Osteocyte (in vitro differentiated cells): ENCODE measurements at regions not wholly inside any gene's neighbourhood (a gene's known extent, or its start where the extent isn't known, plus 50 kb on each side); places are given as distances from the start of the nearest gene placed in this dataset.

Experiments used
- DNase-seq: peaks from one replicate; pipeline ENCODE4 v3.0.0; 2021; ENCODE audit warnings: mixed read lengths; ENCODE audit not compliant: unreplicated experiment; ENCODE audit errors: extremely low spot score
- H3K27ac Mint-ChIP-seq: one replicate; pipeline ENCODE4 v1.8.0; 2021; ENCODE audit warnings: mild to moderate bottlenecking, mixed read lengths; ENCODE audit not compliant: unreplicated experiment
- H3K27me3 Mint-ChIP-seq: one replicate; pipeline ENCODE4 v1.8.0; 2021; ENCODE audit warnings: mixed read lengths; ENCODE audit not compliant: unreplicated experiment
- H3K36me3 Mint-ChIP-seq: one replicate; pipeline ENCODE4 v1.8.0; 2021; ENCODE audit warnings: mixed read lengths; ENCODE audit not compliant: unreplicated experiment
- H3K4me1 Mint-ChIP-seq: one replicate; pipeline ENCODE4 v1.8.0; 2021; ENCODE audit warnings: mixed read lengths; ENCODE audit not compliant: unreplicated experiment
- H3K4me3 Mint-ChIP-seq: one replicate; pipeline ENCODE4 v1.8.0; 2021; ENCODE audit warnings: mild to moderate bottlenecking, moderate library complexity, mixed read lengths; ENCODE audit not compliant: unreplicated experiment
- H3K9me3 Mint-ChIP-seq: one replicate; pipeline ENCODE4 v1.8.0; 2021; ENCODE audit warnings: mixed read lengths; ENCODE audit not compliant: unreplicated experiment
- TF ChIP-seq, protein P1 (sequence below): fragments of 200-600 bp; sonication (generic); IDR thresholded peaks from 2 replicates; pipeline ENCODE4 v1.5.0; 2021; ENCODE audit warnings: antibody characterized with exemption, mild to moderate bottlenecking, moderate library complexity

DNA sequence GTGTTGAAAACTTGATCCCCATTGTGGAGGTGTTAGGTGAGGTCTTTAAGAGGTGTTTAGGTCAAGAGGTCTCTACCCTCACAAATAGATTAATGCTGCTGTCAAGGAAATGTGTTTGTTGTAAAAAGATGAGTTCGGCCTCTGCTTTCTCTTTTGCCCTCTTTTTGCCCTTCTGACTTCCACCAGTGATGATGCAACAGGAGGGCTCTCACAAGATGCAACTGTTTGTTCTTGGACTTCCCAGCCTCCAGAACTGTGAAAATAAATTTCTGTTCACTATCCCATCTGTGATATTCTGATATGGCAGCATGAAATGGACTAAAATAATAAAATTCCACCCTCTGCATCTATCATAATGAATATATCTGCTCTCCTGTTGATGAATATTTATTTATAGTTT lies 650.0 kb upstream of the ZNF608 start:
- peaks cover 3% of the 10 kb centered on the region for H3K4me1 Mint-ChIP-seq
- no peak overlapping the region for H3K4me3 Mint-ChIP-seq

DNA sequence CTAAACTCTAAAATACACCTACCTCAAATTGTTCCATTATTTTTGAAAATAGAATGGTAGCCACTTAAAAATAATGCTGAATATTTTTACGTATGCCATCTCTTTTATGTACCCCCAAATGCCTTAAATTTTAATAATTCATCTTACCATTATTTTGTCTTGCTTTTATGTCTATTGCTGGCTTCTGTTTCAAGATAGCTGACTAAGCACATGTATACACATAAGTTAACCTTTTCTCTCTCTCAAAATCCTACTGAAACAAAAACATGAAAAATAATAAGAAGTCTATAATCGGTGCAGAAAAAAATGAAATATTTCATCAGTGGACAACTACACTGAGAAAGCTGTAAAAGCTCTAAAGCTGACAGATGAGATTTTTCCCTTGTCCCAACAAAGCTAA lies 652.0 kb upstream of the ZNF608 start:
- no peak for DNase-seq
- H3K9me3 Mint-ChIP-seq = peaks cover 11% of the 10 kb centered on the region
- TF ChIP-seq, protein P1, sequence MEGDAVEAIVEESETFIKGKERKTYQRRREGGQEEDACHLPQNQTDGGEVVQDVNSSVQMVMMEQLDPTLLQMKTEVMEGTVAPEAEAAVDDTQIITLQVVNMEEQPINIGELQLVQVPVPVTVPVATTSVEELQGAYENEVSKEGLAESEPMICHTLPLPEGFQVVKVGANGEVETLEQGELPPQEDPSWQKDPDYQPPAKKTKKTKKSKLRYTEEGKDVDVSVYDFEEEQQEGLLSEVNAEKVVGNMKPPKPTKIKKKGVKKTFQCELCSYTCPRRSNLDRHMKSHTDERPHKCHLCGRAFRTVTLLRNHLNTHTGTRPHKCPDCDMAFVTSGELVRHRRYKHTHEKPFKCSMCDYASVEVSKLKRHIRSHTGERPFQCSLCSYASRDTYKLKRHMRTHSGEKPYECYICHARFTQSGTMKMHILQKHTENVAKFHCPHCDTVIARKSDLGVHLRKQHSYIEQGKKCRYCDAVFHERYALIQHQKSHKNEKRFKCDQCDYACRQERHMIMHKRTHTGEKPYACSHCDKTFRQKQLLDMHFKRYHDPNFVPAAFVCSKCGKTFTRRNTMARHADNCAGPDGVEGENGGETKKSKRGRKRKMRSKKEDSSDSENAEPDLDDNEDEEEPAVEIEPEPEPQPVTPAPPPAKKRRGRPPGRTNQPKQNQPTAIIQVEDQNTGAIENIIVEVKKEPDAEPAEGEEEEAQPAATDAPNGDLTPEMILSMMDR = no peak
- peaks cover 3% of the 10 kb centered on the region for H3K4me1 Mint-ChIP-seq
- no peaks in the 10 kb centered on the region for H3K27me3 Mint-ChIP-seq
- no peaks in the 10 kb centered on the region for H3K36me3 Mint-ChIP-seq
- H3K4me3 Mint-ChIP-seq = no peak overlapping the region
- no peak overlapping the region for H3K27ac Mint-ChIP-seq

More for the DNA sequence above, 650.0 kb upstream of the ZNF608 start:
- Mint-ChIP-seq H3K27me3 (no peaks in the 10 kb centered on the region), H3K9me3 (peaks cover 11% of the 10 kb centered on the region), H3K27ac (no peak overlapping the region), H3K36me3 (no peaks in the 10 kb centered on the region)
- DNase-seq = no peak
- TF ChIP-seq, protein P1 = no peak

DNA sequence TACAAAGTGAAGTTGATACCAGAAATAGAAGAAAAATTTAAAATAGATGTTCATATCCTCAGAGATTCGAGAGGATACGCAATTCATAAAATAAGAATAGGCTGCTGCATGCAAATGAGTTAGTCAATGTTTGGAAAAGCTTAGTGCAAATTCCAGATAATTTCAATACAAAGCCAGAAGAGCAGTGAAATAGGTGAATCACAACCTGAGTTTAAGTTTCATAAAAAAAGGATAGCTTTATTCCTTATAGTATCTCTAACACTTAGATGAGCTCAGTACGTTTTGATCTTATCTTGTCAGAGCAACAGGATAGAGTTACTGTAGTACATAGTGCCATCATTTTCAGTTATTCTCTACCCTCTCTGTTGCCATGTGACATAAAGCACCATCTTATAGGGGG lies 653.4 kb upstream of the ZNF608 start:
- Mint-ChIP-seq H3K36me3 (no peaks in the 10 kb centered on the region), H3K9me3 (peaks cover 5% of the 10 kb centered on the region), H3K27ac (no peak overlapping the region), H3K4me3 (no peak overlapping the region), H3K4me1 (peaks cover 3% of the 10 kb centered on the region), H3K27me3 (no peaks in the 10 kb centered on the region)
- TF ChIP-seq, protein P1 = no peak
- no peak for DNase-seq

DNA sequence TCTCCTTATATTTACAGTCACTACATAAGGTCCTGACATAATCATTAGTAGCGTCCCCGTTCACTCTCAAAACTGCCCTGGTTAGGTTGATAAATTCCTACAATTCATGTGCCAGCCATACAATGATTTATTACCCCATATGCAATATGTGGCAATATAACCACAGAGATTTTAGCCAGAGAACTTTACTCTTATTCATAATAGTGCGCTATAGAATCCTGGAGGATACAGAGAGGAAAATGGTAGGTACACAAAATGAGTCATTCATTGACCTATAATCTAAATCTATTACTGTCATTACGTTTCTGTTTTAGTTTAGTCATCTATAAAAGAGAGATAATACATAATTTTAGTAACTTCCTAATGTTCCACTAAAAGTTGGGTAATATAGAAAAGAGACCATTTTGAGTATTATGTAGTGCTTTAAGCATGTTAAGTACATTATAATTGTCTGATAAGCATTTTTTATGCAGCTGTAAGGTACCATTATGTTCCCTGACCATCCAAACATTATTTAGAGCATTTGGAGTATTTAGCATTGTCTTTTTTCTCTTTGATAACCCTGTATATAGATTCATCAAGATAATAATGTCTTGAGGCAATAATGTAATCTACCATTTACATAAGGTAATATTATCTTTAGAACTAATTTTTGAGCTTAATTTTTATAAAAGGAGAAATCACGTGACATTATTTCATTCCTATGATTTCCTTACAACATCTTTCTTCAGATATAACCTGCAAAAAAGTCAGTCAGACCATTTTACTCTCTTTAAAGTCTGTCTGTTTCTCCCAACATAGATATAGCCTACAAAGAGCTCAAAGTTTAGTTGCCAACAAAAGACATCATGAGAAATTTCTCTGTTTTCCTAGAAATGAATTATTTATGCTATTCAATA lies 655.5 kb upstream of the ZNF608 start:
- Mint-ChIP-seq H3K36me3 (no peaks in the 10 kb centered on the region), H3K4me1 (peaks cover 3% of the 10 kb centered on the region), H3K9me3 (peaks cover 4% of the 10 kb centered on the region), H3K27me3 (no peaks in the 10 kb centered on the region), H3K27ac (no peak overlapping the region), H3K4me3 (no peak overlapping the region)
- TF ChIP-seq, protein P1 = no peak
- no peak for DNase-seq

DNA sequence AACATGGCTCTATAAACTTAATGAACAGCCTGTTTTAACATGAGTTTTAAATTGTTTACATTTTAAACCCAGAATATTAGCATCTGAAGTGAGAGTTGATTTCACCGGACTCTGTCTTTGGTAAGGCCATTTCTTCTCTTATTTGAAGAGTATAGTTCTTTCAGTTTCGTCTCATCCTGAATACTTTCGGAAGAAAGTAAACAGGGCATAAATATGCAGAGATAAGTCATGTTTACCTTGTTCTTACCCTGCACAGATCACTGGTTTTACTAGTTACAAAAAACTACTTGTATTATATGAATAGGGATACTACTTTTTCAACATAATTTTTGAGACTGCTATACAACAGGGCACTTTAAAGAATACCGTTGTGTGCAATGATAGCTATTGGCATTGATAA lies 656.3 kb upstream of the ZNF608 start:
- H3K9me3 Mint-ChIP-seq = no peaks in the 10 kb centered on the region
- no peaks in the 10 kb centered on the region for H3K27me3 Mint-ChIP-seq
- H3K4me3 Mint-ChIP-seq = no peak overlapping the region
- H3K4me1 Mint-ChIP-seq = peaks cover 3% of the 10 kb centered on the region
- TF ChIP-seq, protein P1 = no peak
- no peak for DNase-seq
- H3K27ac Mint-ChIP-seq = no peak overlapping the region
- H3K36me3 Mint-ChIP-seq = no peaks in the 10 kb centered on the region
